ENCODE measurements at regions not wholly inside any gene's neighbourhood (a gene's known extent, or its start where the extent isn't known, plus 50 kb on each side); places are given as distances from the start of the nearest gene placed in this dataset.

DNA sequence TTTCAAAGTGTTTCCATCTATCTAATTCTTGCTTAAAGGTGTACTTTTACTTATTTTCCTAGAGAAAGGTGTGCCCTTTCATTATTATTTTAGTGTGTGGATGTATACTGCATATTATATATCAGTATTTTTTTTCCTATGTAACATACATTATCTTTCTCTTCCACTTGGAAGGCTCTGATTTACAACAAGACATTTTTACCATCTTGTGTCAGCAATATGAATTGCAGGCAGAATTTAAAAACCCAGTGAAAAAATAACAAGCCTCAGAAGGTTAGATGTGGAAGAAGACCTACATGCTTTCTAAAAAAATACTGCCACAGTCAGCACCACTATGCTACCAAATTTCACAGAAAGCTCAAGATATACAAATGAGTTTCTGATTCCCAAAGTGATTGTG, 327.7 kb upstream of the STEAP1 start:
- CTCF ChIA-PET = no interaction called here
- intact Hi-C loops (cut with micrococcal nuclease) = no loop called here
- H3K4me1 Mint-ChIP-seq (ENCODE audit: insufficient read depth, unreplicated experiment) = no peaks in the 10 kb centered on the region
- no peaks in the 10 kb centered on the region for H3K9me3 Mint-ChIP-seq (ENCODE audit: unreplicated experiment)
- no TSS peak for BruUV-seq (replicated peaks)
- no peaks in the 10 kb centered on the region for H3K36me3 Mint-ChIP-seq (ENCODE audit: insufficient read depth, unreplicated experiment)
- no peak overlapping the region for H3K4me3 Mint-ChIP-seq (ENCODE audit: unreplicated experiment)
- H3K27me3 Mint-ChIP-seq (ENCODE audit: insufficient read depth, unreplicated experiment) = peaks cover 11% of the 10 kb centered on the region
- no peak for DNase-seq (ENCODE audit: unreplicated experiment)
- TF ChIP-seq, protein P1, sequence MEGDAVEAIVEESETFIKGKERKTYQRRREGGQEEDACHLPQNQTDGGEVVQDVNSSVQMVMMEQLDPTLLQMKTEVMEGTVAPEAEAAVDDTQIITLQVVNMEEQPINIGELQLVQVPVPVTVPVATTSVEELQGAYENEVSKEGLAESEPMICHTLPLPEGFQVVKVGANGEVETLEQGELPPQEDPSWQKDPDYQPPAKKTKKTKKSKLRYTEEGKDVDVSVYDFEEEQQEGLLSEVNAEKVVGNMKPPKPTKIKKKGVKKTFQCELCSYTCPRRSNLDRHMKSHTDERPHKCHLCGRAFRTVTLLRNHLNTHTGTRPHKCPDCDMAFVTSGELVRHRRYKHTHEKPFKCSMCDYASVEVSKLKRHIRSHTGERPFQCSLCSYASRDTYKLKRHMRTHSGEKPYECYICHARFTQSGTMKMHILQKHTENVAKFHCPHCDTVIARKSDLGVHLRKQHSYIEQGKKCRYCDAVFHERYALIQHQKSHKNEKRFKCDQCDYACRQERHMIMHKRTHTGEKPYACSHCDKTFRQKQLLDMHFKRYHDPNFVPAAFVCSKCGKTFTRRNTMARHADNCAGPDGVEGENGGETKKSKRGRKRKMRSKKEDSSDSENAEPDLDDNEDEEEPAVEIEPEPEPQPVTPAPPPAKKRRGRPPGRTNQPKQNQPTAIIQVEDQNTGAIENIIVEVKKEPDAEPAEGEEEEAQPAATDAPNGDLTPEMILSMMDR (IDR thresholded peaks at IDR 0.05; ENCODE audit: unreplicated experiment) = no peak
- no peak overlapping the region for H3K27ac Mint-ChIP-seq (ENCODE audit: low read depth, unreplicated experiment)
- POLR2A ChIA-PET = no interaction called here

DNA sequence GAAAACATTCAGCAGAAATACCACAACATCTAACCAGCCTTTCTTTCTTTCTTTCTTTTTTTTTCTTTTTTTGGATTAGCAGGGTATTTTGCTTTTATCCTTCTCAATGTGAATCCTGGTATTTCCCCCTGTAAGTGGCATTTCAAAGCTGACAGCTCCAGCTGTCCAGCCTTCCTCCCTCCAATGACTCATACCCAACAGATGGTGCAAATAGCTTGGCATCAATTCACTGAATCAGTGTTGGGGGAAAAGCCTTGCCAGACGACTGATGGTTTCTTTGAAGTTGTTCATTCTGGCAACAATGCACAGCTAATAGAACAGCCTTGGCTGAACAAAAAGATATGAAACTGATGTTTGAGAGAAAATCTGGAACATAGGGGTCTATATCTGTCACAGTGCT, 316.8 kb upstream of the STEAP1 start:
- ChIA-PET POLR2A (no interaction called here), CTCF (interaction anchor here (0.6 kb wide), 1 partner anchor 24 kb away, joined by 3 read pairs; no protein-coding TSS in a partner anchor)
- Mint-ChIP-seq H3K9me3 (ENCODE audit: unreplicated experiment) (no peaks in the 10 kb centered on the region), H3K27ac (ENCODE audit: low read depth, unreplicated experiment) (no peak overlapping the region), H3K4me3 (ENCODE audit: unreplicated experiment) (no peak overlapping the region), H3K4me1 (ENCODE audit: insufficient read depth, unreplicated experiment) (no peaks in the 10 kb centered on the region), H3K36me3 (ENCODE audit: insufficient read depth, unreplicated experiment) (no peaks in the 10 kb centered on the region), H3K27me3 (ENCODE audit: insufficient read depth, unreplicated experiment) (peaks cover 11% of the 10 kb centered on the region)
- DNase-seq (ENCODE audit: unreplicated experiment) = peak; percentile 45
- TF ChIP-seq, protein P1 (IDR thresholded peaks at IDR 0.05; ENCODE audit: unreplicated experiment) = no peak
- intact Hi-C loops (cut with micrococcal nuclease) = no loop called here
- no TSS peak for BruUV-seq (replicated peaks)

DNA sequence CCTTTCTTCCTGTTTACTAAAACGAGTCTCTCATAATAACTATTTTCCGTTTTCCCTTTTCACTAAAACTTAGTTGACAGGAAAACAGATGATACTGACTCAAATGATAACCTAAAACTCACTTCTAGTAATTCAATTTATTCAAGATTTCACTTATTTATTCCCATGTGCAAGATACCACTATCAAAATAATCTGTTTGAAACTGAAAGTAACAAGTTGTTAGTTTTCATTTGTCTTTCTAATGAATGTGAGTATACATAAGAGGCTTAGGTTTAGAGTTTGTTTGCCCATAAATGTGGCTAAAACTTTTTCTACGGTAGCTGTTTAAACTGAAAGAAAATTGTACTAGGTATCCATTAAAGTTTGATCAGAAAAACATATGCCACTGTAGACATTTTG, 314.9 kb upstream of the STEAP1 start:
- H3K36me3 Mint-ChIP-seq (ENCODE audit: insufficient read depth, unreplicated experiment) = no peaks in the 10 kb centered on the region
- POLR2A ChIA-PET = no interaction called here
- peaks cover 11% of the 10 kb centered on the region for H3K27me3 Mint-ChIP-seq (ENCODE audit: insufficient read depth, unreplicated experiment)
- H3K4me3 Mint-ChIP-seq (ENCODE audit: unreplicated experiment) = no peak overlapping the region
- CTCF ChIA-PET = no interaction called here
- no peak overlapping the region for H3K27ac Mint-ChIP-seq (ENCODE audit: low read depth, unreplicated experiment)
- no peaks in the 10 kb centered on the region for H3K4me1 Mint-ChIP-seq (ENCODE audit: insufficient read depth, unreplicated experiment)
- intact Hi-C loops (cut with micrococcal nuclease) = no loop called here
- no TSS peak for BruUV-seq (replicated peaks)
- no peak for DNase-seq (ENCODE audit: unreplicated experiment)
- TF ChIP-seq, protein P1 (IDR thresholded peaks at IDR 0.05; ENCODE audit: unreplicated experiment) = no peak
- H3K9me3 Mint-ChIP-seq (ENCODE audit: unreplicated experiment) = no peaks in the 10 kb centered on the region

DNA sequence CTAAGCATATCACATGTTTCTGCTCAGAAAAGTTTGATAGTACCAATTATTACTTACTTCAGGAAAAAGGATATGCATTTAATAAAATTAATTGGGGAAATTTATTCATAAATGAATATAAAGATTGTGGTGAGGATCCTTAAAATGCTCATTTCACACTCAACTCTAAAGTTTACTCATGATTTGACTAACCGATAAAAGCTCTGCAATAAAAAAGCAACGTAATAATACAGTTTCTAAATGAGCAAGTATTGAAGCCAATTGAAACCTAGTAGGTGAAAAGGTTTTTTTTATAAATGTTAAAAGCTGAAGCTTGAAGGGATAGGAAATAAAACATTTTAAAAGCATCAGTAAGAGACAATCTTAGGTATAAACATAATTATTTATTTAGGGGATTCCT, 308.3 kb upstream of the STEAP1 start:
- Mint-ChIP-seq H3K4me3 (ENCODE audit: unreplicated experiment) (no peak overlapping the region), H3K4me1 (ENCODE audit: insufficient read depth, unreplicated experiment) (no peaks in the 10 kb centered on the region), H3K9me3 (ENCODE audit: unreplicated experiment) (no peaks in the 10 kb centered on the region), H3K36me3 (ENCODE audit: insufficient read depth, unreplicated experiment) (no peaks in the 10 kb centered on the region), H3K27ac (ENCODE audit: low read depth, unreplicated experiment) (no peak overlapping the region), H3K27me3 (ENCODE audit: insufficient read depth, unreplicated experiment) (peaks cover 12% of the 10 kb centered on the region)
- DNase-seq (ENCODE audit: unreplicated experiment) = no peak
- TF ChIP-seq, protein P1 (IDR thresholded peaks at IDR 0.05; ENCODE audit: unreplicated experiment) = no peak
- ChIA-PET CTCF (interaction anchor here (0.6 to 0.7 kb wide), 2 partner anchors 99 to 1938 kb away, joined by 3 read pairs; no protein-coding TSS in a partner anchor), POLR2A (interaction anchor here (0.7 kb wide), 1 partner anchor 13 kb away, joined by 3 read pairs; no protein-coding TSS in a partner anchor)
- intact Hi-C loops (cut with micrococcal nuclease) = no loop called here
- BruUV-seq (replicated peaks) = no TSS peak
